Adipocyte (in vitro differentiated cells): ENCODE measurements at regions not wholly inside any gene's neighbourhood (a gene's known extent, or its start where the extent isn't known, plus 50 kb on each side); places are given as distances from the start of the nearest gene placed in this dataset.

ENCODE experiments used
- DNase-seq: peaks from one replicate; pipeline ENCODE4 v3.0.0-alpha.2; 2015; ENCODE audit warnings: low read depth
- H3K27me3 ChIP-seq: replicated peaks from 2 replicates; pipeline ENCODE4 v1.7.0; 2013; ENCODE audit warnings: mild to moderate bottlenecking, low read length, moderate library complexity; ENCODE audit not compliant: control insufficient read depth, insufficient read depth
- H3K36me3 ChIP-seq: 2 replicates; pipeline ENCODE4 v1.7.0; 2013; ENCODE audit warnings: low read length, mild to moderate bottlenecking, moderate library complexity; ENCODE audit not compliant: control insufficient read depth, insufficient read depth, severe bottlenecking
- H3K4me1 ChIP-seq: 2 replicates; pipeline ENCODE4 v1.7.0; 2013; ENCODE audit warnings: mild to moderate bottlenecking, low read length, moderate library complexity; ENCODE audit not compliant: control insufficient read depth, insufficient read depth
- H3K4me3 ChIP-seq: 2 replicates; pipeline ENCODE4 v1.7.0; 2013; ENCODE audit warnings: mild to moderate bottlenecking, low read length, moderate library complexity
- H3K9ac ChIP-seq: 2 replicates; pipeline ENCODE4 v1.7.0; 2013; ENCODE audit warnings: mild to moderate bottlenecking, low read length, moderate library complexity
- H3K9me3 ChIP-seq: 2 replicates; pipeline ENCODE4 v1.7.0; 2013; ENCODE audit warnings: mild to moderate bottlenecking, low read length, moderate library complexity; ENCODE audit not compliant: control insufficient read depth

GRCh38 chr2:60268032-60268431, 285.4 kb downstream of the BCL11A start:
- no peaks in the 10 kb centered on the region for H3K9me3 ChIP-seq
- no peaks in the 10 kb centered on the region for H3K36me3 ChIP-seq
- no peak overlapping the region for H3K9ac ChIP-seq
- DNase-seq: no peak
- no peaks in the 10 kb centered on the region for H3K4me1 ChIP-seq
- H3K4me3 ChIP-seq: no peak overlapping the region
- H3K27me3 ChIP-seq: no peaks in the 10 kb centered on the region

DNA sequence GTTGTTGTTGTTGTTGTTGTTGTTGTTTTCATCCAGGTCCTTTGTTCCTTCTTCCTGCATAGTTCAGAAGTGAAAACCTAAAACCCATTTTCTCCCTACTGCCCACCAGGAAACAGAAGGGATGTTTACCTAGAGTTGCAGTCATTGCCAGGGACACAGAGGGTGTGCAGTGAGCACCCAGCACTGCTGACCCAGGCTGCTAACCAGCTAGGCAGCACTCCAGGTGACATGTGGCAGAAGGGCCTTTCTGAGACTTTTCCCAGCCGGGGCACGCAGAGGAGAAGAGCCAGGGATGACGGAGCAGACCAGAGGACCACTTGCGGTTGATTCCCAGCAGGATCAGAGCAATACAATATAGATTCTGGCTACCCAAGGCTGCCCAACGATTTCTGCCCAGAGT, 286.3 kb downstream of the BCL11A start:
- DNase-seq: no peak
- H3K27me3 ChIP-seq: no peaks in the 10 kb centered on the region
- H3K4me1 ChIP-seq: no peaks in the 10 kb centered on the region
- H3K9ac ChIP-seq: no peak overlapping the region
- H3K4me3 ChIP-seq: no peak overlapping the region
- no peaks in the 10 kb centered on the region for H3K36me3 ChIP-seq
- no peaks in the 10 kb centered on the region for H3K9me3 ChIP-seq

- Histone ChIP-seq H3K27me3 (no peaks in the 10 kb centered on the region), H3K9ac (no peak overlapping the region), H3K4me1 (no peaks in the 10 kb centered on the region), H3K4me3 (no peak overlapping the region), H3K36me3 (no peaks in the 10 kb centered on the region), H3K9me3 (no peaks in the 10 kb centered on the region)
- DNase-seq: no peak
Observed at GRCh38 chr2:60262178-60262577, 291.3 kb downstream of the BCL11A start.

DNA sequence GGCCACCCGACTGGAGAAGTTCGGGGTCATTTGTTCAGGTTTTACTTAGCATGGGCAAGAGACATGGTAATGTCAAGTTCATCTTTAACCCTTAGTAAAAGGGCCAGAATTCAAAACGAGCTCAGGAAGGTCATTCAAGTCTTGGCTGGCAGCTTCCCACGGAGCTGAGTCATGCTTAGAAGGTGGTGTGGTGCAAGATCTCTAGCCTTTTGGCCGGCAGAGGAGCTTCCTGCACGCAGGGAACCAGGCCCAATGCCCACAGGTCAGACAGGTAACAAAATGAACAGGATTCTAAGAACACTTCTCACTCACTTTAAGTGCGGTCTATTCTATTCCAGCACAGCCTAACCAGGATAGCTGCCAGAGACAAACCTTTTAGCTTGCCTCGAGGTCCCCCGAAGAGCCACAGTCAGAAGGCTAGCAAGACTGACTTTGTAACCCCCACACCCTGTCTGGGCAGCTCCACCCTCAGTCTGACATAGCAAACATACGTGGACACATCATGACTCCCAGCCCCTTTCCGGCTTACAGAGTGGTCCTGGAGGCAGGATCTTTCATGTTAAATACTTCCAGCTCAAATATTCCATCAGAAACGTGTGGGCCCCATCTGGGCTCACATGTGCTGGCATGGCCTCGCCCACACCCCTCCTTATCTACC, 292.7 kb downstream of the BCL11A start:
- Histone ChIP-seq H3K36me3 (no peaks in the 10 kb centered on the region), H3K4me3 (no peak overlapping the region), H3K9me3 (no peaks in the 10 kb centered on the region), H3K27me3 (no peaks in the 10 kb centered on the region), H3K4me1 (no peaks in the 10 kb centered on the region), H3K9ac (no peak overlapping the region)
- DNase-seq: no peak

GRCh38 chr2:60259781-60260180, 293.7 kb downstream of the BCL11A start:
- no peaks in the 10 kb centered on the region for H3K36me3 ChIP-seq
- no peaks in the 10 kb centered on the region for H3K27me3 ChIP-seq
- no peaks in the 10 kb centered on the region for H3K4me1 ChIP-seq
- H3K4me3 ChIP-seq: no peak overlapping the region
- DNase-seq: no peak
- no peak overlapping the region for H3K9ac ChIP-seq
- no peaks in the 10 kb centered on the region for H3K9me3 ChIP-seq

DNA sequence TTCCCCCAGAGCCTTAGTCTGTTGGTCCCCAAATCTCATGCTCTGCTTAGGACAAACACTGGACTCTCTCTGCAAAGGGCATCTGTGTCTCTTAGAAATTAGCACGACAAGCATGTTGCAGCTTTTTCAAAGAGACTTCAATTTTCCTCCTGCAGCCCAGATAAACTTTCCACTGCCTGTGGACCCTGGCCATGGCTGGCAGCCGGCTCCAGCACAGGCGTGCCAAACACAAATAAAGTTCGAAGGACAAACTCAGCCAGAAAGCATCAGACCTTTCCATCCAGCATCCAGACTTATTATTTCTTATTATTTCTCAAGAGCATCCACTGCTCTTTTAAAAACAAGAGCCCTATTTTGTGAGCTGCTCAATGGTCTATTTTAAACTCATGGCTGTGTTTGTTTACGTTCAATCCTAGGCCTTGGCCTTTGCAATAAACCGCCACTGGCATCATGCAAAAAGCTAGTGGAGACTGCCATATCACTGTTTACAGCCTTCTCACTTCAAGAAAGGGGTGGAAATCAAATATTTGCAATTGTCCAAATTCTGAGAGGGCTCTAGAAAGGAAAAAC, 300.8 kb downstream of the BCL11A start:
- Histone ChIP-seq H3K9me3 (no peaks in the 10 kb centered on the region), H3K4me1 (peaks cover 4% of the 10 kb centered on the region), H3K36me3 (no peaks in the 10 kb centered on the region), H3K9ac (no peak overlapping the region), H3K27me3 (no peaks in the 10 kb centered on the region), H3K4me3 (no peak overlapping the region)
- no peak for DNase-seq

- DNase-seq: no peak
- Histone ChIP-seq H3K9me3 (no peaks in the 10 kb centered on the region), H3K27me3 (peaks cover 4% of the 10 kb centered on the region), H3K4me1 (peaks cover 4% of the 10 kb centered on the region), H3K4me3 (no peak overlapping the region), H3K36me3 (no peaks in the 10 kb centered on the region), H3K9ac (no peak overlapping the region)
Observed at GRCh38 chr2:60251247-60251646, 302.2 kb downstream of the BCL11A start.

DNA sequence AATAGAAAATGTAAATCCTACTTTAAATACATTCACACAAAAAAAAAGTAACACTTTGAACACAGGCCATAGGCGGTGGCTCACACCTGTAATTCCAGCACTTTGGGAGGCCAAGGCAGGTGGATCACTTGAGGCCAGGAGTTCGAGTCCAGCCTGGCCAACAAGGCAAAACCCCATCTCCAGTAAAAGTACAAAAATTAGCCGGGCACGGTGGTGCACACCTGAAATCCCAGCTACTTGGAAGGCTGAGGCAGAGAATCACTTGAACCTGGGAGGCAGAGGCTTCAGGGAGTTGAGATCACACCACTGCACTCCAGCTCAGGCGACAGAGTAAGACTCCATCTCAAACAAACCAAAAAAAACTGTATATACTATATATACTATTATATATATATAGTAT, 303.6 kb downstream of the BCL11A start:
- no peak overlapping the region for H3K4me3 ChIP-seq
- H3K4me1 ChIP-seq: peaks cover 11% of the 10 kb centered on the region
- H3K9ac ChIP-seq: no peak overlapping the region
- H3K36me3 ChIP-seq: no peaks in the 10 kb centered on the region
- H3K27me3 ChIP-seq: peaks cover 4% of the 10 kb centered on the region
- H3K9me3 ChIP-seq: no peaks in the 10 kb centered on the region
- no peak for DNase-seq

- H3K36me3 ChIP-seq: no peaks in the 10 kb centered on the region
- H3K9me3 ChIP-seq: no peaks in the 10 kb centered on the region
- no peak overlapping the region for H3K9ac ChIP-seq
- H3K27me3 ChIP-seq: peaks cover 4% of the 10 kb centered on the region
- peaks cover 13% of the 10 kb centered on the region for H3K4me1 ChIP-seq
- H3K4me3 ChIP-seq: no peak overlapping the region
- no peak for DNase-seq
Observed at GRCh38 chr2:60247471-60247870, 306.0 kb downstream of the BCL11A start.

GRCh38 chr2:60246583-60246982, 306.9 kb downstream of the BCL11A start:
- Histone ChIP-seq H3K36me3 (no peaks in the 10 kb centered on the region), H3K4me3 (no peak overlapping the region), H3K4me1 (peaks cover 10% of the 10 kb centered on the region), H3K27me3 (peaks cover 4% of the 10 kb centered on the region), H3K9ac (no peak overlapping the region), H3K9me3 (peaks cover 4% of the 10 kb centered on the region)
- DNase-seq: no peak

GRCh38 chr2:60234274-60234986, 319.0 kb downstream of the BCL11A start:
- Histone ChIP-seq H3K4me3 (no peak overlapping the region), H3K9ac (no peak overlapping the region), H3K9me3 (peaks cover 15% of the 10 kb centered on the region), H3K36me3 (no peaks in the 10 kb centered on the region), H3K4me1 (no peaks in the 10 kb centered on the region), H3K27me3 (no peaks in the 10 kb centered on the region)
- no peak for DNase-seq
